Esophagus squamous epithelium (tissue), 5 donors: ENCODE measurements at regions not wholly inside any gene's neighbourhood (a gene's known extent, or its start where the extent isn't known, plus 50 kb on each side); places are given as distances from the start of the nearest gene placed in this dataset.

Experiments used
- DNase-seq: peaks from one replicate; lab custom pipeline; 2025; lab: John Stamatoyannopoulos, UW
- H3K27ac ChIP-seq, 4 donors: fragments of 200-600 bp; sonication (generic); one replicate each; pipeline ENCODE4 v1.5.1; 2016 to 2019; ENCODE audit warnings: mild to moderate bottlenecking in 1 of 4
- H3K27me3 ChIP-seq, 4 donors: fragments of 200-600 bp; sonication (generic); 1 replicate in 3 of 4; 2 replicates in 1 of 4; pipeline versions ENCODE4 v1.5.1 to v1.6.0; 2017 to 2021; ENCODE audit warnings: antibody characterized with exemption in 1 of 4
- H3K36me3 ChIP-seq, 3 donors: fragments of 200-600 bp; sonication (generic); one replicate each; pipeline ENCODE4 v1.5.1; 2016 to 2019
- H3K4me1 ChIP-seq, 3 donors: fragments of 200-600 bp; sonication (generic); one replicate each; pipeline ENCODE4 v1.5.1; 2017 to 2019
- H3K4me3 ChIP-seq, 4 donors: fragments of 200-600 bp; sonication (generic); 1 replicate in 3 of 4; 2 replicates in 1 of 4; pipeline ENCODE4 v1.5.1; 2016 to 2019; ENCODE audit warnings: mild to moderate bottlenecking in 2 of 4, moderate library complexity in 1 of 4
- H3K9me3 ChIP-seq, 3 donors: fragments of 200-600 bp; sonication (generic); one replicate each; pipeline ENCODE4 v1.5.1; 2016 to 2019
- CTCF ChIP-seq, 6 experiments: fragments of 450-650 bp in 4 of 6; fragments of 200-600 bp in 2 of 6; sonication (generic) in 2 of 6; IDR thresholded peaks; one replicate each; pipeline ENCODE4 v1.5.1; 2016 to 2019; ENCODE audit warnings: antibody characterized with exemption in 6 of 6, mild to moderate bottlenecking in 4 of 6, moderate library complexity in 4 of 6
- POLR2A ChIP-seq, 4 donors: fragments of 450-650 bp; IDR thresholded peaks; one replicate each; pipeline ENCODE4 v1.6.1; 2017; ENCODE audit warnings: antibody characterized with exemption in 4 of 4, mild to moderate bottlenecking in 4 of 4, moderate library complexity in 3 of 4
- WGBS, 2 donors: methylation state at CpG; one replicate each; pipeline ENCODE4 v1.1.5; 2018; 5-methylcytosine and 5-hydroxymethylcytosine counted together
- intact Hi-C: fragments of 100-400 bp; cut with DNase I; formaldehyde crosslinking; loops from one replicate; pipeline ENCODE4 v1.15.0; 2022
- donor health status: DM: yes; HTN: yes; CAD: no.

GRCh38 chr2:128724547-128724946 is 405.9 kb upstream of the HS6ST1 start:
- WGBS, 2 donors = 89 to 90% methylated on average over 4 to 6 of the region's 7 CpGs
- Histone ChIP-seq H3K4me1 (peaks cover 0 to 19% (median 8%) of the 10 kb centered on the region in 3 donors), H3K4me3 (no peak overlapping the region), H3K9me3 (peaks cover 0 to 4% (median 0%) of the 10 kb centered on the region in 3 donors), H3K36me3 (no peaks in the 10 kb centered on the region), H3K27ac (no peak overlapping the region), H3K27me3 (no peaks in the 10 kb centered on the region)
- no peak for DNase-seq
- intact Hi-C loops = no loop called here
- TF ChIP-seq CTCF (IDR thresholded peaks at IDR 0.05) = no peak
- no peak for TF ChIP-seq POLR2A (IDR thresholded peaks at IDR 0.05)

GRCh38 chr2:128724972-128725371 is 406.3 kb upstream of the HS6ST1 start:
- H3K36me3 ChIP-seq = no peaks in the 10 kb centered on the region
- no peak for TF ChIP-seq POLR2A (IDR thresholded peaks at IDR 0.05)
- TF ChIP-seq CTCF (IDR thresholded peaks at IDR 0.05) = no peak
- intact Hi-C loops = no loop called here
- peaks cover 0 to 6% (median 0%) of the 10 kb centered on the region in 3 donors for H3K9me3 ChIP-seq
- DNase-seq = no peak
- H3K27ac ChIP-seq = no peak overlapping the region
- no peaks in the 10 kb centered on the region for H3K27me3 ChIP-seq
- WGBS, 2 donors = 49 to 50% methylated on average over 6 to 7 of the region's 7 CpGs
- peaks cover 0 to 19% (median 8%) of the 10 kb centered on the region in 3 donors for H3K4me1 ChIP-seq
- no peak overlapping the region for H3K4me3 ChIP-seq

- no peaks in the 10 kb centered on the region for H3K36me3 ChIP-seq
- no peaks in the 10 kb centered on the region for H3K27me3 ChIP-seq
- H3K4me3 ChIP-seq = no peak overlapping the region
- TF ChIP-seq CTCF (IDR thresholded peaks at IDR 0.05) = no peak
- TF ChIP-seq POLR2A (IDR thresholded peaks at IDR 0.05) = no peak
- 71 to 79% methylated on average over 2 of the region's 2 CpGs for WGBS, 2 donors
- H3K4me1 ChIP-seq = peaks cover 0 to 19% (median 8%) of the 10 kb centered on the region in 3 donors
- no peak for DNase-seq
- intact Hi-C loops = no loop called here
- H3K27ac ChIP-seq = no peak overlapping the region
- H3K9me3 ChIP-seq = peaks cover 0 to 6% (median 0%) of the 10 kb centered on the region in 3 donors
Observed at GRCh38 chr2:128726236-128726635, 407.6 kb upstream of the HS6ST1 start.

- WGBS, 2 donors = 79 to 82% methylated on average over 4 of the region's 4 CpGs
- no peak overlapping the region for H3K27ac ChIP-seq
- TF ChIP-seq CTCF (IDR thresholded peaks at IDR 0.05) (no peak), POLR2A (IDR thresholded peaks at IDR 0.05) (no peak)
Observed at GRCh38 chr2:128726911-128727310, 408.2 kb upstream of the HS6ST1 start.

GRCh38 chr2:128727404-128727803 is 408.7 kb upstream of the HS6ST1 start:
- Histone ChIP-seq H3K27ac (peak overlapping the region in 2 of 4 donors; percentile 46 to 49), H3K4me3 (no peak overlapping the region), H3K27me3 (no peaks in the 10 kb centered on the region), H3K9me3 (peaks cover 0 to 6% (median 0%) of the 10 kb centered on the region in 3 donors), H3K36me3 (no peaks in the 10 kb centered on the region), H3K4me1 (peaks cover 0 to 19% (median 8%) of the 10 kb centered on the region in 3 donors)
- TF ChIP-seq CTCF (IDR thresholded peaks at IDR 0.05) (no peak), POLR2A (IDR thresholded peaks at IDR 0.05) (no peak)
- intact Hi-C loops = no loop called here
- DNase-seq = no peak
- 24 to 55% methylated on average over 2 of the region's 2 CpGs for WGBS, 2 donors

More at GRCh38 chr2:128726911-128727310, 408.2 kb upstream of the HS6ST1 start:
- intact Hi-C loops = no loop called here
- H3K4me3 ChIP-seq = no peak overlapping the region
- no peaks in the 10 kb centered on the region for H3K27me3 ChIP-seq
- no peaks in the 10 kb centered on the region for H3K36me3 ChIP-seq
- H3K9me3 ChIP-seq = peaks cover 0 to 6% (median 0%) of the 10 kb centered on the region in 3 donors
- peaks cover 0 to 19% (median 8%) of the 10 kb centered on the region in 3 donors for H3K4me1 ChIP-seq
- DNase-seq = no peak
